Nephron (organoid): ENCODE measurements at regions not wholly inside any gene's neighbourhood (a gene's known extent, or its start where the extent isn't known, plus 50 kb on each side); places are given as distances from the start of the nearest gene placed in this dataset.

Experiments used
- H3K27ac Mint-ChIP-seq, 3 experiments: 2 replicates each; pipeline ENCODE4 v1.8.0; 2020; ENCODE audit warnings: mixed read lengths in 3 of 3, mild to moderate bottlenecking in 2 of 3, moderate library complexity in 1 of 3
- H3K27me3 Mint-ChIP-seq: 2 replicates; pipeline ENCODE4 v1.8.0; 2021; ENCODE audit warnings: low read depth, mild to moderate bottlenecking, moderate library complexity, mixed read lengths
- H3K36me3 Mint-ChIP-seq: 2 replicates; pipeline ENCODE4 v1.8.0; 2020; ENCODE audit warnings: low read depth, mixed read lengths
- H3K4me1 Mint-ChIP-seq: 2 replicates; pipeline ENCODE4 v1.8.0; 2020; ENCODE audit warnings: mixed read lengths
- H3K4me3 Mint-ChIP-seq, 3 experiments: 2 replicates each; pipeline ENCODE4 v1.8.0; 2020; ENCODE audit warnings: mild to moderate bottlenecking in 3 of 3, mixed read lengths in 3 of 3, moderate library complexity in 2 of 3
- H3K9me3 Mint-ChIP-seq: 2 replicates; pipeline ENCODE4 v1.8.0; 2020; ENCODE audit warnings: mixed read lengths
- TF ChIP-seq, protein P1 (sequence below), 3 experiments: fragments of 200-600 bp; sonication (generic); IDR thresholded peaks; one replicate each; pipeline ENCODE4 v1.5.0; 2021; ENCODE audit warnings: antibody characterized with exemption in 3 of 3; ENCODE audit not compliant: unreplicated experiment in 3 of 3

DNA sequence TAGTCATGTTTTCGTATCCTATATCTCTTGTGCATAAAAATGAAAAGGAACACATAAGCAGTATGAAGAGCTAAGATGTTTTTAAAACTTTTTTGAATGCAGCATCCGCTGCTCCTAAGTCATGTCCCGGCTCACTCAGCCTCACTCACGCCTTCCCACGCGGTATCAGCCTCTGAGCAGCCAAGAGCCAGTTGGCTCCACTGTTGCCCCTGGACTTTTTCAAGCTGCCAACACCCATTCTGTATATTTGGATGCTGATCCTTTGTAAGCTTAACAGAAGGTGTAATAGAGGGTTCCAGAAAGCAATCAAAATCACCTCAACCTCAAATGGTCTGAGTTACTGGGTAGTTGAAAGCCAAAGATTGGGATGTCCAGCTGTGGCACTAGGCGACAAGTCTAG is 139.3 kb downstream of the TTLL2 start:
- H3K36me3 Mint-ChIP-seq = no peaks in the 10 kb centered on the region

DNA sequence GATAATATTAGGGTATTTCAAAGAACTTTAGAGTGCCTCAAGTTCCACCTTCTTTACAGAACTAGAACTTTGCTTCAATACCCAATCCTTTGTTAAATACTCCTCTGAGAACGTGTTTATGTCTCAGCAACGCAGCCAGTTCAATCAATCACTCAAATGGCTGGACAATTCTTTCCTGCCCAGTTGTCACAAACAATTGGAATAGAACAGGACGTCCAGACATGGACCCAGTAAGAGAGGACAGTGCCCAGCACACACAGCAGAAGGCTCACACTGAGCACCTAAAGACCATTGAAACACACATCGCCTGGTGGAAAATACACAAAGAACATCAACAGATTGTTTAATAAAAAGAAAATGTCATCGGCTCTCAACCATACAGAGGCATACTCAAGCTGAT is 140.6 kb downstream of the TTLL2 start:
- peaks cover 10% of the 10 kb centered on the region for H3K4me1 Mint-ChIP-seq
- no peak overlapping the region for H3K4me3 Mint-ChIP-seq
- TF ChIP-seq, protein P1, sequence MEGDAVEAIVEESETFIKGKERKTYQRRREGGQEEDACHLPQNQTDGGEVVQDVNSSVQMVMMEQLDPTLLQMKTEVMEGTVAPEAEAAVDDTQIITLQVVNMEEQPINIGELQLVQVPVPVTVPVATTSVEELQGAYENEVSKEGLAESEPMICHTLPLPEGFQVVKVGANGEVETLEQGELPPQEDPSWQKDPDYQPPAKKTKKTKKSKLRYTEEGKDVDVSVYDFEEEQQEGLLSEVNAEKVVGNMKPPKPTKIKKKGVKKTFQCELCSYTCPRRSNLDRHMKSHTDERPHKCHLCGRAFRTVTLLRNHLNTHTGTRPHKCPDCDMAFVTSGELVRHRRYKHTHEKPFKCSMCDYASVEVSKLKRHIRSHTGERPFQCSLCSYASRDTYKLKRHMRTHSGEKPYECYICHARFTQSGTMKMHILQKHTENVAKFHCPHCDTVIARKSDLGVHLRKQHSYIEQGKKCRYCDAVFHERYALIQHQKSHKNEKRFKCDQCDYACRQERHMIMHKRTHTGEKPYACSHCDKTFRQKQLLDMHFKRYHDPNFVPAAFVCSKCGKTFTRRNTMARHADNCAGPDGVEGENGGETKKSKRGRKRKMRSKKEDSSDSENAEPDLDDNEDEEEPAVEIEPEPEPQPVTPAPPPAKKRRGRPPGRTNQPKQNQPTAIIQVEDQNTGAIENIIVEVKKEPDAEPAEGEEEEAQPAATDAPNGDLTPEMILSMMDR (IDR thresholded peaks at IDR 0.05; ENCODE audit: unreplicated experiment in 3 of 3) = no peak
- no peaks in the 10 kb centered on the region for H3K9me3 Mint-ChIP-seq
- no peak overlapping the region for H3K27ac Mint-ChIP-seq
- no peaks in the 10 kb centered on the region for H3K27me3 Mint-ChIP-seq
- H3K36me3 Mint-ChIP-seq = no peaks in the 10 kb centered on the region

More for the DNA sequence above, 139.3 kb downstream of the TTLL2 start:
- no peak overlapping the region for H3K27ac Mint-ChIP-seq
- no peak overlapping the region for H3K4me3 Mint-ChIP-seq
- TF ChIP-seq, protein P1 (IDR thresholded peaks at IDR 0.05; ENCODE audit: unreplicated experiment in 3 of 3) = no peak
- peaks cover 2% of the 10 kb centered on the region for H3K4me1 Mint-ChIP-seq
- no peaks in the 10 kb centered on the region for H3K9me3 Mint-ChIP-seq
- H3K27me3 Mint-ChIP-seq = no peaks in the 10 kb centered on the region

DNA sequence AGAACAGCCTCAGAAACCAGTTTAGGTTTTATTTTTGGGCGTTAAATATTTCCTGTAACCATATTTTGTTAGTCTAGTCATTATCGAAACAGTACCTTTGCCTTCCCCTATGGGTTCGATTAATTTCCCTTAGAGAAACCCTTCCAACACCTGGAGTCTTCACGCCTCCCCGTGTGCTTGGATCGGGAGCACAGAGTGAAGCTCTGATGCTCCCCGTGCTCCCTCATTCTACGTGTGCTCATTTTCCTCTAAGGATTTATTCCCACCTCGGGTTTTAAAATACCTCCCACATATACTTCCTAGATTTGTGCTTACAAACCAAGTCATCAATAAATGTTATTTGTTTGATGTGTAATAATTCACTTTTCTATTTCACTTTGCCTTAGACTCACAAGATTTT is 142.4 kb downstream of the TTLL2 start:
- TF ChIP-seq, protein P1 (IDR thresholded peaks at IDR 0.05; ENCODE audit: unreplicated experiment in 3 of 3) = no peak
- H3K36me3 Mint-ChIP-seq = no peaks in the 10 kb centered on the region
- H3K9me3 Mint-ChIP-seq = no peaks in the 10 kb centered on the region
- H3K27ac Mint-ChIP-seq = no peak overlapping the region
- peaks cover 3% of the 10 kb centered on the region for H3K27me3 Mint-ChIP-seq
- H3K4me1 Mint-ChIP-seq = peaks cover 12% of the 10 kb centered on the region
- H3K4me3 Mint-ChIP-seq = no peak overlapping the region

DNA sequence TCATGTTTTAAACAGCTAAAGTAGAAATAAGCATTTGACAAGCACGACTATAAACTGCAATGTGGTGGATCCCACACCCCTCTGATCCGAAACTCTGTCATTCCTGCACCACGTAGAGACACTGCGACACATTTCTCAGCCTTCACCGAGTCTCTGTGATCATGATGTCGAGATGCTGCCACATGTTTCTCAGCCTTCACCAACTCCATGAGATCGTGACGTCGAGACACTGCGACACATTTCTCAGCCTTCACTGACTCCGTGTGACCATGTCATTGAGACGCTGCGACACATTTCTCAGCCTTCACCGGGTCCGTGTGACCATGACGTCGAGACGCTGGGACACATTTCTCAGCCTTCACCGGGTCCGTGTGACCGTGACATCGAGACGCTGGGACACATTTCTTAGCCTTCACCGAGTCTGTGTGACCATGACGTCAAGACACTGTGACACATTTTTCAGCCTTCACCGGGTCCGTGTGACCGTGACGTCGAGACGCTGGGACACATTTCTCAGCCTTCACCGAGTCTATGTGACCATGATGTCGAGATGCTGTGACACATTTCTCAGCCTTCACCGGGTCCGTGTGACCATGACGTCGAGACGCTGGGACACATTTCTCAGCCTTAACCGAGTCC is 143.0 kb downstream of the TTLL2 start:
- H3K4me3 Mint-ChIP-seq = no peak overlapping the region
- TF ChIP-seq, protein P1 (IDR thresholded peaks at IDR 0.05; ENCODE audit: unreplicated experiment in 3 of 3) = no peak
- peaks cover 18% of the 10 kb centered on the region for H3K4me1 Mint-ChIP-seq
- H3K27me3 Mint-ChIP-seq = peaks cover 3% of the 10 kb centered on the region
- no peaks in the 10 kb centered on the region for H3K36me3 Mint-ChIP-seq
- H3K9me3 Mint-ChIP-seq = no peaks in the 10 kb centered on the region
- no peak overlapping the region for H3K27ac Mint-ChIP-seq

DNA sequence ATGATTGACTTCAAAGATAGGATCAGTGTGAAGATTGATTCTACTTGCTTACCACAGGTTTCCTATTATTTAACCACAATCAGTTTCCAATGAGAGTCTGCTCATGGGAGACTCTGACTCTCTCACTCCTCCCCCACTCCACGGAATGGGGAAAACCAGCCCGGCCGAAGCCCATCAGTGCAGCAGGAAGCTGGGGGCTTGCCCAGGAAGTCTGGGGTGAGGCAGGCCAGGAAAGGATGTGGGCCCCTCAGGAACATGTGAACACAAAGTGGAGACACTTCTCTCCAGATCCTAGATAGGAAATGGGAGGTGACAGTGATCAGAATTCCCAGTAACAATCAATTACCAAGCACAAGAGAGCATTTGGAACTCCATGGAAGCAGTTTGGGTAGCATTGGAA is 144.2 kb downstream of the TTLL2 start:
- Mint-ChIP-seq H3K4me3 (no peak overlapping the region), H3K4me1 (peaks cover 24% of the 10 kb centered on the region), H3K27ac (no peak overlapping the region), H3K27me3 (peaks cover 6% of the 10 kb centered on the region), H3K9me3 (no peaks in the 10 kb centered on the region), H3K36me3 (no peaks in the 10 kb centered on the region)
- TF ChIP-seq, protein P1 (IDR thresholded peaks at IDR 0.05; ENCODE audit: unreplicated experiment in 3 of 3) = no peak

DNA sequence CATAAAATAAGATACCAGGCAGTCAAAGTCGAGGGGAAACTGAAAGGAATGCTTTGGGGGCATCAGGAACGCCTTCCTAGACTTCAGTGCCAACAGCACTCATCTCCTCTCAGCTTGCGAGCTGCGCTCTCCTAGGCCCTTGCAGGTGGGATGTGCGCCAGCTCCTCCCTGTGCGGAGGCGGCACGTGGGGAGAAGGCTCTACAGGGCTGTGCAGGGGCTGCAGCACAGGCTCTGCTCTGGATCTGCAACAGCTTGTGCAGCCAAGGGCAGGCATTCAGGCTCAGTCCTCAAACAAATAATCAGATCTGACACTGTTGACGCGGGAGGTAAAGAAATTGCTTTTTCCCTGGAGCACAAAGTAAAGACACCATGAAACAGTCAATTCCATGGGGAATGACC is 144.8 kb downstream of the TTLL2 start:
- TF ChIP-seq, protein P1 (IDR thresholded peaks at IDR 0.05; ENCODE audit: unreplicated experiment in 3 of 3) = no peak
- Mint-ChIP-seq H3K4me1 (peaks cover 24% of the 10 kb centered on the region), H3K36me3 (no peaks in the 10 kb centered on the region), H3K27ac (peak overlapping the region in 1 of 3 experiments; percentile 31), H3K9me3 (no peaks in the 10 kb centered on the region), H3K4me3 (no peak overlapping the region), H3K27me3 (peaks cover 10% of the 10 kb centered on the region)
